LNCaP clone FGC (cell line): ENCODE measurements at regions not wholly inside any gene's neighbourhood (a gene's known extent, or its start where the extent isn't known, plus 50 kb on each side); places are given as distances from the start of the nearest gene placed in this dataset.

ENCODE experiments used
- DNase-seq: peaks from one replicate; pipeline ENCODE4 v3.0.0-alpha.2; 2011; ENCODE audit warnings: low read depth
- H3K4me3 ChIP-seq: 2 replicates; pipeline ENCODE4 v1.5.1; 2011; ENCODE audit warnings: mild to moderate bottlenecking, low read depth, low read length, control low read depth
- CTCF ChIP-seq: IDR thresholded peaks from 2 replicates; pipeline ENCODE4 v1.5.1; 2012; ENCODE audit warnings: mild to moderate bottlenecking; ENCODE audit not compliant: control insufficient read depth, insufficient read depth; ENCODE audit errors: extremely low read depth

- DNase-seq: no peak
- TF ChIP-seq CTCF: no peak
- H3K4me3 ChIP-seq: no peak overlapping the region
These were observed 152.0 kb upstream of the SGK1 start for GRCh38 chr6:134469702-134470456.

DNA sequence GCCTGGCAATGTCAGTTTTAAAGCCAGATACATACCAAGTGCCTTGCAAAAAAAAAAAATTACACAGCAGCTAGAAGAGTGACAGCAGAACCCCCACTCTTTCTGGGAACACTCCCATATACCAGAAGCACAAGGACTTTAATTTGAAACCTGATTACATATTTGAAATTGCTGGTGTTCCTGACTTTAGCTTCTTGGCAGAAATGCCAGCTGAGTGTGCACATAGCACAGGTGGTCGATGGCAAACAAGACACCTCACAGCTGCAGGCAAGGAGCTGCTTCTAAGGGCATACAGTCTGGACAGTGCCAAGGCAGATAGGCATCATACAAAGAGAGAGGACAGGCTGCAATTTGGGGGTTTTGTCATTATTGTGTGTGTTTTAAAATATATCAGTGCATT is 150.7 kb upstream of the SGK1 start:
- H3K4me3 ChIP-seq: no peak overlapping the region
- TF ChIP-seq CTCF: no peak
- DNase-seq: no peak

DNA sequence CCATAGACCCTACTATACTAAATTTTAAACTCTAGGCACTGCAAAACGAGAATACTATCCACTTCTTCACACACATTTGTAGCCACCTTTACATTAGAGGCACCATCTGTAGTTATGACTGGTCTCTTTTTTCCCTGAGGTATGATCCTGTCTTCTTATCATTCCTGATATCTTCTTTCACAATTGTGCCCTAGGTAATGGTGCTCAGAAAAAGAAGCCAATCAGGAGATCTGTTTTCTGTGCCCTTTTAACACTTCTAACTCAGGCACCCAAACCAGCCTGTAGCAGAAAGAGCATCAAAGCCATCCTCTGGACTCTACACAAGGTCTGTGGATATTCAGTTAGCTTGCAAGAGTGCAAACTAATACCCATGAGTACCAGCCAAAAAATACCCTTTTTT is 149.7 kb upstream of the SGK1 start:
- no peak for DNase-seq
- TF ChIP-seq CTCF: no peak
- no peak overlapping the region for H3K4me3 ChIP-seq

- no peak overlapping the region for H3K4me3 ChIP-seq
- DNase-seq: no peak
- no peak for TF ChIP-seq CTCF
These were observed 149.0 kb upstream of the SGK1 start for GRCh38 chr6:134466771-134467525.

DNA sequence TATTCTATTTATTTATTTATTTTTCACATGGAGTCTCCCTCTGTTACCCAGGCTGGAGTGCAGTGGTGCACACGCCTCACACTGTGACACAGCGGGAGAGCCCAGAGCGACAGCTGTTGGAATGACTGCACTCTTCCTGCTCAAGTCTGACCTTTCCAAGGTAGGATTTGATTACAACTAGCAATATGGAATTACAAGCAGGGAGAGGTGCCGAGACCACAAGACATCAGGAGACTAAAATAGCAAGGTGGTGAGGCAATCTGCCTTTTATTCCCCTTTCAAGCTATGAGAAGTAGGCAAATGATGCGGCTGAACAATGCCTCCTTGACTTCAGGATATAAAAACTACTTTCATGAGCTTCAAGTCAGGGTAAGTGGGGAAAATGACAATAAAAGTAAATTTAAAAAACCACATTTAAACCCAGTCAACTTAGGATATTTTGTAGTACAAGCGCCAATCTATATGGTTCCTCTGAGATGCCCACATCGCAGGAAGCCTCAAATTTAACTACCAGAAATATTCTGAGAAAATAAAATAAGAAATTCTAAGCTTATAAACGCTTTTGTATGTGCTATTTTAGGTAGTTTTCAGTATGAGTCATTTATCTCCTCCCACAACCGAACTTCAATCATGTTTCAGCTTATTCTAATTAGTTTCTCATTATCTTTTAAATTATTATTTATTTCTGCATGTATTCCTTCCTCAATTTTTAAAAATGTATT is 146.9 kb upstream of the SGK1 start:
- H3K4me3 ChIP-seq: no peak overlapping the region
- DNase-seq: no peak

More for the DNA sequence above, 146.9 kb upstream of the SGK1 start:
- no peak for TF ChIP-seq CTCF
